ENCODE measurements at regions not wholly inside any gene's neighbourhood (a gene's known extent, or its start where the extent isn't known, plus 50 kb on each side); places are given as distances from the start of the nearest gene placed in this dataset.

DNA sequence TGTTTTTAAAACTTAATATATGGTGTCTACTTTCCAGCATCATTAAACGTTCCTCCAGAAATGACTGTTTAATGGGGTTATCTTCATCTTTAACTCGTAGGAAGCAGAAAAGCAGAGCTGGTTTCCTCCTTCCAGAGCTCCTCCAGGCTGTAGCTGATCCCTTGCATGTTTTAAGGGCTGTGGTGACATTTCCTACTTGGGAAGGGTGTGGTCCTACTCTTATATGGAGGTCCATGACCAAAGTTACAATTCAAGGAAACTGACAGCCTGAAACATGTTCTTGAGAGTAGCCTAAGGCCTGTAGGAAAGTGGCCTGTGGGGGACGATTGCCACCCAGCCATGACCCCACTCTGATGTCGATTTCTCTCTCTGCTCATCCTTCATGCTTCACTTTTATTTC lies 297.1 kb downstream of the GADD45G start:
- TF ChIP-seq, protein P1, sequence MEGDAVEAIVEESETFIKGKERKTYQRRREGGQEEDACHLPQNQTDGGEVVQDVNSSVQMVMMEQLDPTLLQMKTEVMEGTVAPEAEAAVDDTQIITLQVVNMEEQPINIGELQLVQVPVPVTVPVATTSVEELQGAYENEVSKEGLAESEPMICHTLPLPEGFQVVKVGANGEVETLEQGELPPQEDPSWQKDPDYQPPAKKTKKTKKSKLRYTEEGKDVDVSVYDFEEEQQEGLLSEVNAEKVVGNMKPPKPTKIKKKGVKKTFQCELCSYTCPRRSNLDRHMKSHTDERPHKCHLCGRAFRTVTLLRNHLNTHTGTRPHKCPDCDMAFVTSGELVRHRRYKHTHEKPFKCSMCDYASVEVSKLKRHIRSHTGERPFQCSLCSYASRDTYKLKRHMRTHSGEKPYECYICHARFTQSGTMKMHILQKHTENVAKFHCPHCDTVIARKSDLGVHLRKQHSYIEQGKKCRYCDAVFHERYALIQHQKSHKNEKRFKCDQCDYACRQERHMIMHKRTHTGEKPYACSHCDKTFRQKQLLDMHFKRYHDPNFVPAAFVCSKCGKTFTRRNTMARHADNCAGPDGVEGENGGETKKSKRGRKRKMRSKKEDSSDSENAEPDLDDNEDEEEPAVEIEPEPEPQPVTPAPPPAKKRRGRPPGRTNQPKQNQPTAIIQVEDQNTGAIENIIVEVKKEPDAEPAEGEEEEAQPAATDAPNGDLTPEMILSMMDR (IDR thresholded peaks at IDR 0.05), result no peak
- TF ChIP-seq POLR2A (IDR thresholded peaks at IDR 0.05) (no peak), POLR2AphosphoS5 (IDR thresholded peaks at IDR 0.05) (no peak)

Measured in breast epithelium (tissue), 3 donors.